ENCODE measurements at regions not wholly inside any gene's neighbourhood (a gene's known extent, or its start where the extent isn't known, plus 50 kb on each side); places are given as distances from the start of the nearest gene placed in this dataset.

DNA sequence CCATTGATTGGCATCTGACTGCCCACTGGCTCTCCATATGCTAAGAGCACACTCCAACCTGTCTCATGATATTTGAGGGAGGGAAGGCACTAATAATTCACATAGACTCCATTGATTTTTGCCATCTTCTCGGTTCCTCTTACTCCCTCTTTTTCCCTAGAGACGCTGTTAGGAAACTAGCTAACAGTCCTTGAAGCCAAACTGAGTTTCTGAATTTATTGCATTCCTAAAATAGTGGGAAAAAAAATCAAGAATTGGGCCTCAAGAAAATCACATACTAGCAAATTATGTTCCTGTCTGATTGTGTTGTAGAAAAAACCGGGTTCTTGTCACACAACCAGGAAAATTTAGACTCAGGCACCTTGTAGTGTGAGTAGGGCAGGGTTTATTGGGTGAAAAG lies 86.4 kb upstream of the SLC7A1 start:
- TF ChIP-seq, protein P1, sequence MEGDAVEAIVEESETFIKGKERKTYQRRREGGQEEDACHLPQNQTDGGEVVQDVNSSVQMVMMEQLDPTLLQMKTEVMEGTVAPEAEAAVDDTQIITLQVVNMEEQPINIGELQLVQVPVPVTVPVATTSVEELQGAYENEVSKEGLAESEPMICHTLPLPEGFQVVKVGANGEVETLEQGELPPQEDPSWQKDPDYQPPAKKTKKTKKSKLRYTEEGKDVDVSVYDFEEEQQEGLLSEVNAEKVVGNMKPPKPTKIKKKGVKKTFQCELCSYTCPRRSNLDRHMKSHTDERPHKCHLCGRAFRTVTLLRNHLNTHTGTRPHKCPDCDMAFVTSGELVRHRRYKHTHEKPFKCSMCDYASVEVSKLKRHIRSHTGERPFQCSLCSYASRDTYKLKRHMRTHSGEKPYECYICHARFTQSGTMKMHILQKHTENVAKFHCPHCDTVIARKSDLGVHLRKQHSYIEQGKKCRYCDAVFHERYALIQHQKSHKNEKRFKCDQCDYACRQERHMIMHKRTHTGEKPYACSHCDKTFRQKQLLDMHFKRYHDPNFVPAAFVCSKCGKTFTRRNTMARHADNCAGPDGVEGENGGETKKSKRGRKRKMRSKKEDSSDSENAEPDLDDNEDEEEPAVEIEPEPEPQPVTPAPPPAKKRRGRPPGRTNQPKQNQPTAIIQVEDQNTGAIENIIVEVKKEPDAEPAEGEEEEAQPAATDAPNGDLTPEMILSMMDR (IDR thresholded peaks at IDR 0.05; ENCODE audit: unreplicated experiment) = no peak
- Mint-ChIP-seq H3K36me3 (no peaks in the 10 kb centered on the region), H3K4me3 (no peak overlapping the region), H3K27me3 (ENCODE audit: low read depth) (peaks cover 1% of the 10 kb centered on the region), H3K9me3 (peaks cover 9% of the 10 kb centered on the region), H3K27ac (no peak overlapping the region), H3K4me1 (peaks cover 27% of the 10 kb centered on the region)
- no peak for DNase-seq (ENCODE audit: low spot score in 2 of 2, unreplicated experiment in 2 of 2)

DNA sequence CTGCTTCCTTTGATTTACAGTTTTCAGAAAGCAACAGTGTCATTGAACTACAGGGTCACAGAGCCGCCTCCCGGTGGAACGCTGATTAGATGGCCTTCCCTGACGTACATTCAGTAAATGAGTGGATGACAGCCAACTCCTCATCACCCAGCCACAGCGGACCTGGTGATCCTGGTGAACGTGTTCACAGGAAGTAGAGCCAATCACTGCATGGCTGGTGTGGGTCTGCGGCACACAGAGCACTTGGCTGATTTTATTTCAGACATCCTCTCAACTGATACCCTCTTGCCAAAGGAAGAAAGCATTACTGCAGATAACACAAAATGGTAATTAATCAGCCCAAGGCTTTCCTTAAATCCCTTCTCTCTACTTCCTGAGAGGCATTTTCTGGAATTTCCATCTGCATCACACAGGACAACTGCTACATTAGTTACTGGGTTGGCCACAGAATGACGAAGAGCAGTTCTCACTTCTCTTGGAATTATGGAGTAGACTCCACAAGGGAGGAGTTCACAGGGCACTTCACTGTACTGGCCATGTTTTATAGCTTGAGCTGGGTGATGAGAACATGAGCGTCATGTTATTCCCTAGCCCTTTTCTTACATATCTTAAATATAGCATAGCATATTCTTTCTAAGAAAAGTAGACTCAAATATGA lies 84.0 kb upstream of the SLC7A1 start:
- Mint-ChIP-seq H3K9me3 (no peaks in the 10 kb centered on the region), H3K27ac (peak overlapping the region; percentile 57), H3K4me3 (no peak overlapping the region), H3K4me1 (peaks cover 30% of the 10 kb centered on the region), H3K36me3 (no peaks in the 10 kb centered on the region), H3K27me3 (ENCODE audit: low read depth) (peaks cover 1% of the 10 kb centered on the region)
- TF ChIP-seq, protein P1 (IDR thresholded peaks at IDR 0.05; ENCODE audit: unreplicated experiment) = no peak
- no peak for DNase-seq (ENCODE audit: low spot score in 2 of 2, unreplicated experiment in 2 of 2)

DNA sequence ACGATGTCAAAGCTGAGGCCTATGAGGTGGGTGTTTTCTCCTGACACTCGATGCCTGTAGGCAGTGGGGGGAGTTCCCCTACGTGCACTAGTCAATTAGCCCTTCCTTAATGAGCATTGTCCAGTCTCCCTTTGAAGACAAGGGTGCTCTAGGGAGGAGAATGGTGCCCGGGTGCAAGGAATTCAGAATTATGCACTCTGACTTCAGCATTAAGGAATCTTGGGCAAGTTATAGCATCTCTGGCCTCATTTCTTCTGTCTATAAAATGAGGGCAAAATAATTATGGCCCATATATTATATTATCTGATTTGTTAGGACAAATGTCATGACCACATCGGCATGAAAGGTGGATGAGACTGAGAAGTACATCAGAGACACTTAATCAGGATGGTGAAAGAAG lies 82.1 kb upstream of the SLC7A1 start:
- TF ChIP-seq, protein P1 (IDR thresholded peaks at IDR 0.05; ENCODE audit: unreplicated experiment) = no peak
- Mint-ChIP-seq H3K27me3 (ENCODE audit: low read depth) (peaks cover 1% of the 10 kb centered on the region), H3K4me3 (no peak overlapping the region), H3K9me3 (no peaks in the 10 kb centered on the region), H3K27ac (peak overlapping the region; percentile 49), H3K36me3 (no peaks in the 10 kb centered on the region), H3K4me1 (peaks cover 30% of the 10 kb centered on the region)
- no peak for DNase-seq (ENCODE audit: low spot score in 2 of 2, unreplicated experiment in 2 of 2)

DNA sequence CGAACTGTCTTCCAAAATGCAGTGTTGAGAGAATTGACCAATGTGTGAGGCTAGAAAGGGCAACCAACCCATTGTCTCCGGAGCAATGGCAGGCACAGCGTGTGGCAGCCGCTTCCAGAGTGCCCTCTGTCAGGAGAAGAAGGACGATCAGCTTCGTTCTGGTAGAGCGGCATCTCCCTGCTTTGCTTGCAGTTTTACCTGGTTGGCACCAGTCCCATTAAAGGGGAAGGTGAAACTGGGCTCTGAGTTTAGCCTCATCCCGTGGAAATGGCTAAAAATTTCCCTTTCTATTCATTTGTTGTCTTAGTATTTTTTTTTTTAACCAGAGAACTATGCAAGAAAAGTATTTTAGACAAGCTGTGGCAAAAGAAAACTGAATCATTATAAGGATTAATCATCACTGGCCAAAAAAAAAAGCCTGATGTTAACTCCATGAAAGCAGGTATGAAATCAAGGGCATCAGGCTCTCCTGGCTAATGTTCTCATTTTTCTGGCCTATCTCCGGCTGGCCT lies 81.5 kb upstream of the SLC7A1 start:
- Mint-ChIP-seq H3K4me3 (no peak overlapping the region), H3K36me3 (no peaks in the 10 kb centered on the region), H3K27me3 (ENCODE audit: low read depth) (peaks cover 1% of the 10 kb centered on the region), H3K9me3 (peaks cover 3% of the 10 kb centered on the region), H3K27ac (peak overlapping the region; percentile 81), H3K4me1 (peaks cover 30% of the 10 kb centered on the region)
- no peak for DNase-seq (ENCODE audit: low spot score in 2 of 2, unreplicated experiment in 2 of 2)
- TF ChIP-seq, protein P1 (IDR thresholded peaks at IDR 0.05; ENCODE audit: unreplicated experiment) = no peak

DNA sequence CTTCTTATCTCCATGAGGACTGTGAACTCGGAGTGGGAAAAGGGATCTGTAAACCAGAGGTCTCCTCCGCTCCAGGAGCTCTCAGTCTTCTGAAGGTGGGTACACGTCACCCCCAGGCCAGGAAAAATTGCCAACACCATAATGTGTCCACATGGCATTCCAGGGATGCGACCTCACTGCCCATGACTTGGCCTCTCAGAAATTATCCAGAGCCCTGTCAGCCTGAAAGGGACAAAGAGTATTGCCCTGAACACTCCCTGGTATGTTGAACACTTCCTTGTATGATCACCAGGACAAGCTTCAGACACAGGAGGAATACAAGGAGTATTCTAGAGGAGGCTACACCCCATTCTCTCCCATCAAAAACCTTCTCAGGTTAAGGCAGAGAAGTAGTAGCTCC lies 81.0 kb upstream of the SLC7A1 start:
- Mint-ChIP-seq H3K9me3 (peaks cover 7% of the 10 kb centered on the region), H3K27ac (no peak overlapping the region), H3K4me1 (peaks cover 30% of the 10 kb centered on the region), H3K4me3 (no peak overlapping the region), H3K27me3 (ENCODE audit: low read depth) (no peaks in the 10 kb centered on the region), H3K36me3 (no peaks in the 10 kb centered on the region)
- TF ChIP-seq, protein P1 (IDR thresholded peaks at IDR 0.05; ENCODE audit: unreplicated experiment) = no peak
- DNase-seq (ENCODE audit: low spot score in 2 of 2, unreplicated experiment in 2 of 2) = no peak
